NB4 (cell line): ENCODE measurements at regions not wholly inside any gene's neighbourhood (a gene's known extent, or its start where the extent isn't known, plus 50 kb on each side); places are given as distances from the start of the nearest gene placed in this dataset.

Source experiments
- DNase-seq: peaks from one replicate; pipeline ENCODE4 v3.0.0; 2010; ENCODE audit warnings: low read depth
- H3K4me3 ChIP-seq: one replicate; pipeline ENCODE4 v1.5.1; 2011; ENCODE audit warnings: mild to moderate bottlenecking, low read depth, low read length, moderate library complexity
- MYC ChIP-seq: IDR thresholded peaks from 2 replicates; pipeline ENCODE4 v1.6.1; 2011; ENCODE audit warnings: low read depth, low read length
- POLR2A ChIP-seq: IDR thresholded peaks from 2 replicates; pipeline ENCODE4 v1.6.1; 2011; ENCODE audit warnings: mild to moderate bottlenecking; ENCODE audit not compliant: insufficient read length; ENCODE audit errors: extremely low read depth
- TF ChIP-seq, protein P1 (sequence below): IDR thresholded peaks from one replicate; pipeline ENCODE4 v1.5.1; 2012; ENCODE audit warnings: low read depth, low read length
- TF ChIP-seq, protein P2 (sequence below): IDR thresholded peaks from 2 replicates; pipeline ENCODE4 v1.6.1; 2011; ENCODE audit warnings: low read depth, low read length

DNA sequence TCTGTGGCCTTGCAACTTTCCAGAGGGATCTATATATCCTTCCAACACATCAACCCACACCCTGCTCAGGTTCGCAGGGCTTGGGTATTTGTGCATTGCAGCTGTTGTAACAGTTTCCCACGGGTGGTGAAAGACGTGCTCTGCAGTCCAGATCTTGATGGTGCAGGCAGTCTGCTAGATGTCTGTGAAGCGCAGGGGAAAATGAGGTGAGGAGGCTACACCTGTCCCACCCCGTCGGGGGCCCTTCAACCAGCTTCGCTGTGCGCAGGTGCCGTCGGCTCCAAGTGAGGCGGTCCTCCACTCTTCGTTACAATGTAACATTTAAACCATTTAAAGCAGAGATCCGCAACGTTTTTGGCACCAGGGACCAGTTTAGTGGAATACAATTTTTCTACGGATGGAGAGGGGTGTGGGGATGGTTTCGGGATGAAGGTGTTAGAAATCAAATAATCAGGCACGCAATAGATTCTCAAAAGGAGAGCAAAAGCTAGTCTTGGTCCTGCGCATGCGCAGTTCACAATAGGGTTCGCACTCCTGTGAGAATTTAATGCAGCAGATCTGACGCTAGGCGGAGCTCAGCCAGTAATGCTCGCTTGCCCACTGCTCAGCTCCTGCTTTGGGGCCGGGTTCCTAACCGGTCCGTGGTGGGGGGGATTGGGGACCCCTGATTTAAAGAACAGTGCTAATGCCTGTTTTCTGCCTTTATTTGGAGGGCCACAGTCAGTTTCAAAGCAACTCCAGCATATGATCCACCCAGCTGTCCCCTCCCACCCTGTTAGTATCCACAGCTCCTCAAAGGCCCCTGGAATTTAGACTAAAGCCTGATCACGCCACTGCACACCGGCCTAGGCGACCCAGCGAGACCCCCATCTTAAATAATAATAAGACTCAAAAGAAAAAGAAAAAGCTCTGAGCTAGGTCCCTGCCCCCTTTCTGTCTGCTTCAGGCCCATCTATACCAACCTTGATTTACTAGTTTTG lies 97.1 kb upstream of the SELENOP start:
- peak overlapping the region; percentile 63 for H3K4me3 ChIP-seq
- DNase-seq, result peak; percentile 88
- TF ChIP-seq, protein P1, sequence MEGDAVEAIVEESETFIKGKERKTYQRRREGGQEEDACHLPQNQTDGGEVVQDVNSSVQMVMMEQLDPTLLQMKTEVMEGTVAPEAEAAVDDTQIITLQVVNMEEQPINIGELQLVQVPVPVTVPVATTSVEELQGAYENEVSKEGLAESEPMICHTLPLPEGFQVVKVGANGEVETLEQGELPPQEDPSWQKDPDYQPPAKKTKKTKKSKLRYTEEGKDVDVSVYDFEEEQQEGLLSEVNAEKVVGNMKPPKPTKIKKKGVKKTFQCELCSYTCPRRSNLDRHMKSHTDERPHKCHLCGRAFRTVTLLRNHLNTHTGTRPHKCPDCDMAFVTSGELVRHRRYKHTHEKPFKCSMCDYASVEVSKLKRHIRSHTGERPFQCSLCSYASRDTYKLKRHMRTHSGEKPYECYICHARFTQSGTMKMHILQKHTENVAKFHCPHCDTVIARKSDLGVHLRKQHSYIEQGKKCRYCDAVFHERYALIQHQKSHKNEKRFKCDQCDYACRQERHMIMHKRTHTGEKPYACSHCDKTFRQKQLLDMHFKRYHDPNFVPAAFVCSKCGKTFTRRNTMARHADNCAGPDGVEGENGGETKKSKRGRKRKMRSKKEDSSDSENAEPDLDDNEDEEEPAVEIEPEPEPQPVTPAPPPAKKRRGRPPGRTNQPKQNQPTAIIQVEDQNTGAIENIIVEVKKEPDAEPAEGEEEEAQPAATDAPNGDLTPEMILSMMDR, result peak; percentile 79
- TF ChIP-seq, protein P2, sequence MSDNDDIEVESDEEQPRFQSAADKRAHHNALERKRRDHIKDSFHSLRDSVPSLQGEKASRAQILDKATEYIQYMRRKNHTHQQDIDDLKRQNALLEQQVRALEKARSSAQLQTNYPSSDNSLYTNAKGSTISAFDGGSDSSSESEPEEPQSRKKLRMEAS, result no peak
- TF ChIP-seq MYC, result no peak

DNA sequence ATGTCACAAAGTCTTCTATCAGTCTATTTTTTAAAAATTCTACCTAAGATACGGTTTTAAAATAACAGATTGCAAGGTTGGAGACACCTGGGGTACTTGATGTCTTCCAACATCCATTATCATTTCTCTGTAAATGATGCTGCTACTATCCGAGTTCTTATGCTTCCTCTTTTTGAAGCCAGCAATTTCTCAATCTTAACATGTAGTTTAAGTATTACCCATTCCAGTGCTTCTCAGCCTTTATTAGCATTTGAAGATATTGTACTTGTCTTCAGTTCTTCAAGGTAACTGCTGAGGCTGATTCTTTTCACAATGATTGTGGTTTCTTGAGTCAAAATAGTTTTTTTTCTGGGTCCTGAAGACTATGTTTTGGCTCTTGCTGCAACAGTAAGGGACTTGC lies 96.4 kb upstream of the SELENOP start:
- no peak overlapping the region for H3K4me3 ChIP-seq
- peak; percentile 52 for DNase-seq
- TF ChIP-seq MYC (no peak), POLR2A (no peak)
- TF ChIP-seq, protein P1, result no peak
- TF ChIP-seq, protein P2, result no peak

DNA sequence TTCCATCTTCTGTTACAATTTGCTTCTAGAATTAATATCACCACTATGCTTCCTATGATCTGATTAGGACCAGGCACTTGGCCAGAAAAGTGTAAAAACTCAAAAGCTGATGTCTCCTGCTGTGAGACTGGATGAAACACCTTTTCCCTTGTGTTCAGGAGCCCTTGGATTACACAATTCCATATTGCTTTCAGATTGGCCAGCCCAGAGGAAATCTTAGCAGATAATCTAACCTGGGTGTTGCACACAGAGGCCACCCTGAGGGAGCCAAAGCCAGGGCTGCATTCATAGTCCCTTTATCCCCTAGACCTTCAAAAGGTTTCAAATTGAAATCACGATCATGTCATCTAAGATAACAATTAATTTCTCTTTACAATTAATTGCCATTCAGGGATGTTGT lies 94.1 kb upstream of the SELENOP start:
- H3K4me3 ChIP-seq, result no peak overlapping the region
- no peak for DNase-seq
- no peak for TF ChIP-seq MYC
- TF ChIP-seq, protein P2, result no peak
- no peak for TF ChIP-seq POLR2A
- TF ChIP-seq, protein P1, result no peak

- H3K4me3 ChIP-seq, result no peak overlapping the region
- DNase-seq, result no peak
- TF ChIP-seq, protein P1, result no peak
- no peak for TF ChIP-seq MYC
- TF ChIP-seq, protein P2, result no peak
- no peak for TF ChIP-seq POLR2A
Measured at GRCh38 chr5:42900734-42901133, 89.0 kb upstream of the SELENOP start.

- no peak overlapping the region for H3K4me3 ChIP-seq
- TF ChIP-seq POLR2A, result no peak
- TF ChIP-seq, protein P1, result no peak
- TF ChIP-seq, protein P2, result no peak
- TF ChIP-seq MYC, result no peak
- no peak for DNase-seq
Measured at GRCh38 chr5:42898760-42899159, 87.1 kb upstream of the SELENOP start.
